SH-SY5Y (cell line): ENCODE measurements at regions not wholly inside any gene's neighbourhood (a gene's known extent, or its start where the extent isn't known, plus 50 kb on each side); places are given as distances from the start of the nearest gene placed in this dataset.

Source experiments
- GATA2 ChIP-seq: IDR thresholded peaks from 2 replicates; pipeline ENCODE4 v1.6.1; 2011; ENCODE audit warnings: mild to moderate bottlenecking, low read depth, low read length
- GATA3 ChIP-seq: IDR thresholded peaks from 2 replicates; pipeline ENCODE4 v1.6.1; 2011; ENCODE audit warnings: low read depth, mild to moderate bottlenecking, low read length, moderate library complexity

- TF ChIP-seq GATA2 (no peak), GATA3 (no peak)
Observed at GRCh38 chr3:170754311-170754693, 115.7 kb downstream of the RPL22L1 start.
